Uterus (tissue), 3 donors: ENCODE measurements at regions not wholly inside any gene's neighbourhood (a gene's known extent, or its start where the extent isn't known, plus 50 kb on each side); places are given as distances from the start of the nearest gene placed in this dataset.

Source experiments
- DNase-seq, 2 donors: peaks; one replicate each; pipeline ENCODE4 v3.0.0-alpha.2; 2019 to 2020
- H3K27ac ChIP-seq, 2 donors: fragments of 200-600 bp; sonication (generic); 1 replicate in 1 of 2; 2 replicates in 1 of 2; pipeline ENCODE4 v1.5.1; 2016 to 2018
- H3K27me3 ChIP-seq, 2 donors: fragments of 200-600 bp; sonication (generic); one replicate each; pipeline ENCODE4 v1.5.1; 2018 to 2019; ENCODE audit warnings: control low read depth in 1 of 2
- H3K36me3 ChIP-seq, 2 donors: fragments of 200-600 bp; sonication (generic); one replicate each; pipeline ENCODE4 v1.5.1; 2019; ENCODE audit warnings: control low read depth in 1 of 2
- H3K4me1 ChIP-seq, 2 donors: fragments of 200-600 bp; sonication (generic); one replicate each; pipeline ENCODE4 v1.5.1; 2018 to 2019; ENCODE audit warnings: control low read depth in 1 of 2
- H3K4me3 ChIP-seq, 2 donors: fragments of 200-600 bp; sonication (generic); 1 replicate in 1 of 2; 2 replicates in 1 of 2; pipeline ENCODE4 v1.5.1; 2018 to 2019; ENCODE audit warnings: mild to moderate bottlenecking in 1 of 2
- H3K9me3 ChIP-seq, 2 donors: fragments of 200-600 bp; sonication (generic); one replicate each; pipeline ENCODE4 v1.5.1; 2019; ENCODE audit warnings: control low read depth in 1 of 2
- POLR2A ChIP-seq, 2 donors: fragments of 450-650 bp; IDR thresholded peaks; one replicate each; pipeline ENCODE4 v1.6.1; 2016; ENCODE audit warnings: antibody characterized with exemption in 2 of 2, mild to moderate bottlenecking in 1 of 2, moderate library complexity in 1 of 2
- intact Hi-C: fragments of 100-400 bp; cut with DNase I; formaldehyde crosslinking; loops from one replicate; pipeline ENCODE4 v1.15.1; 2023; ENCODE audit warnings: low total_unique reads
- TF ChIP-seq, protein P1 (sequence below), 4 experiments: fragments of 200-600 bp in 2 of 4; fragments of 450-650 bp in 2 of 4; sonication (generic) in 2 of 4; IDR thresholded peaks; one replicate each; pipeline ENCODE4 v1.5.1; 2016 to 2019; ENCODE audit warnings: antibody characterized with exemption in 4 of 4, mild to moderate bottlenecking in 2 of 4, moderate library complexity in 1 of 4
- donor health status: DM: yes; HTN: yes; CAD: no.

DNA sequence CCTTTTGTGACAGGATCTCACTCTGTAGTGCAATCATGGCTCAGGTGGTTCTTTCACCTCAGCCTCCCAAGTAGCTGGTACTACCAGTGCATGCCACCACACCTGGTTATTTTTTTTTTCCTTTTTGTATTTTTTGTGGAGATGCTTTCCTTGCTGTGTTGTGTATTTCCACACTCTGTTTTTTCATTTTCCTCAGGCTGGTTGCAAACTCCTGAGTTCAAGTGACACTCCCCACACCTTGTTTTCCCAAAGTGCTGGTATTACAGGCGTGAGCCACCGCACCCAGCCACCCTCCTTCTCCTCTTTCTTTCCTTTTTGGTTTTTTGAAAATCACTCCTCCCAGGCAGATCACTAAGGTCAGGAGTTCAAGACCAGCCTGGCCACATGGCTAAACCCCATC is 65.0 kb downstream of the MYCN start:
- Histone ChIP-seq H3K27ac (no peak overlapping the region), H3K36me3 (no peaks in the 10 kb centered on the region), H3K27me3 (no peaks in the 10 kb centered on the region), H3K4me3 (no peak overlapping the region), H3K4me1 (no peaks in the 10 kb centered on the region), H3K9me3 (no peaks in the 10 kb centered on the region)
- DNase-seq = no peak
- intact Hi-C loops = no loop called here
- TF ChIP-seq, protein P1, sequence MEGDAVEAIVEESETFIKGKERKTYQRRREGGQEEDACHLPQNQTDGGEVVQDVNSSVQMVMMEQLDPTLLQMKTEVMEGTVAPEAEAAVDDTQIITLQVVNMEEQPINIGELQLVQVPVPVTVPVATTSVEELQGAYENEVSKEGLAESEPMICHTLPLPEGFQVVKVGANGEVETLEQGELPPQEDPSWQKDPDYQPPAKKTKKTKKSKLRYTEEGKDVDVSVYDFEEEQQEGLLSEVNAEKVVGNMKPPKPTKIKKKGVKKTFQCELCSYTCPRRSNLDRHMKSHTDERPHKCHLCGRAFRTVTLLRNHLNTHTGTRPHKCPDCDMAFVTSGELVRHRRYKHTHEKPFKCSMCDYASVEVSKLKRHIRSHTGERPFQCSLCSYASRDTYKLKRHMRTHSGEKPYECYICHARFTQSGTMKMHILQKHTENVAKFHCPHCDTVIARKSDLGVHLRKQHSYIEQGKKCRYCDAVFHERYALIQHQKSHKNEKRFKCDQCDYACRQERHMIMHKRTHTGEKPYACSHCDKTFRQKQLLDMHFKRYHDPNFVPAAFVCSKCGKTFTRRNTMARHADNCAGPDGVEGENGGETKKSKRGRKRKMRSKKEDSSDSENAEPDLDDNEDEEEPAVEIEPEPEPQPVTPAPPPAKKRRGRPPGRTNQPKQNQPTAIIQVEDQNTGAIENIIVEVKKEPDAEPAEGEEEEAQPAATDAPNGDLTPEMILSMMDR (IDR thresholded peaks at IDR 0.05) = no peak
- no peak for TF ChIP-seq POLR2A (IDR thresholded peaks at IDR 0.05)

DNA sequence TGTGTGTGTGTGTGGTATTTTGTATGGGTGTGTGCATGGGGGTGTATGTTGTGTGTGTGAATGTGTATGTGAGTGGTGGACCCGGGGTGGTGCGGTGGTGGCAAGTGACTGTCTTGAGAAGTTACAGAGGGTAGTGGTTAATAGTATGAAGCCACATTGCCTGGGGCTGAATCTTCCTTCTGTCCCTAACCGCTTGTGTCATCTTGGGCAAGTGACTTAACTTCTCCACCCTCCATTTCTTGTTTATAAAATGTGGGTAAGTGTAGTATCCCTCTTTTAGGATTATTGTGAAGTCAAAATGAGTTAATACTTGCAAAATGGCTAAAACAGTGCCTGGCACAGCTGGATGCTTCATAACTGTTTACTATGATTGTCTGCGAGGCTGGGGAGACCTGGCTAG is 63.5 kb downstream of the MYCN start:
- intact Hi-C loops = no loop called here
- no peak for DNase-seq
- H3K4me1 ChIP-seq = no peaks in the 10 kb centered on the region
- TF ChIP-seq, protein P1 (IDR thresholded peaks at IDR 0.05) = no peak
- no peak for TF ChIP-seq POLR2A (IDR thresholded peaks at IDR 0.05)
- no peaks in the 10 kb centered on the region for H3K27me3 ChIP-seq
- H3K9me3 ChIP-seq = no peaks in the 10 kb centered on the region
- no peak overlapping the region for H3K27ac ChIP-seq
- no peaks in the 10 kb centered on the region for H3K36me3 ChIP-seq
- no peak overlapping the region for H3K4me3 ChIP-seq

DNA sequence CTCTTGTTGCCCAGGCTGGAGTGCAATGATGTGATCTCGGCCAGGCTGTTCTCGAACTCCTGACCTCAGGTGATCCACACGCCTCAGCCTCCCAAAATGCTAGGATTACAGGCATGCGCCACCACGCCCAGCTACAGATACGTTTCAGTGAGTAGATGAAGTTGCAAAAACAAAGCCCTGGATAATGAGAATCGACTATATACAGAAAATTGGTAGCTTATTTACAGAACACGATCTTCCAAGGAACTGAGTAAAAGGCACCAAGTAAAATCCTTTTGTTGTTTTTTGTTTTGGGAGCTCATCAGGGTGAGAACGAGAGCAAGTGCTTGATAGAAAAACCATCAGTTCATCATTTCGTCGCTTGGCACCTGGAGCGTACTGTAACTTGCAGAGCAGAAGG is 62.8 kb downstream of the MYCN start:
- DNase-seq = no peak
- no peaks in the 10 kb centered on the region for H3K9me3 ChIP-seq
- intact Hi-C loops = no loop called here
- no peak overlapping the region for H3K27ac ChIP-seq
- no peaks in the 10 kb centered on the region for H3K36me3 ChIP-seq
- no peak overlapping the region for H3K4me3 ChIP-seq
- no peaks in the 10 kb centered on the region for H3K27me3 ChIP-seq
- no peak for TF ChIP-seq POLR2A (IDR thresholded peaks at IDR 0.05)
- TF ChIP-seq, protein P1 (IDR thresholded peaks at IDR 0.05) = no peak
- no peaks in the 10 kb centered on the region for H3K4me1 ChIP-seq

DNA sequence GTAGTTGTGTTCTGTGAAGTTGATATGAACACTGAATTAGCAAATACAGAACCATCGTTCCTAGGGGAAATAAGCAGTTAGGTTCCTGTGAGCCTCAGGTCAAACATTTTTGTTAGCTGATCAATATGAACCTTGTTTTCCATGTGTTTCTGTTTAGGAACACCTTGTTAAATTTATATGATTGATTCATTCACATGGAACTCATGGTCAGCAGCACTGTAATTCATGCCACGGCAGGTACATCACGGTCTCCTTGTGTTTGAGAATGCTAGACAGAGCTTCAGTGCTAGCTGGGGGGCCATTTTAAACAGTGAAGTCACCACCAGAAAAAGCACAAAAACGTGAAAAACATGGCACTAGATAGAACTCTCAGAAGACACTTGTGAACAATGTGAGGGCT is 62.2 kb downstream of the MYCN start:
- TF ChIP-seq, protein P1 (IDR thresholded peaks at IDR 0.05) = no peak
- no peak for TF ChIP-seq POLR2A (IDR thresholded peaks at IDR 0.05)
- no peaks in the 10 kb centered on the region for H3K27me3 ChIP-seq
- H3K9me3 ChIP-seq = no peaks in the 10 kb centered on the region
- no peak for DNase-seq
- no peak overlapping the region for H3K27ac ChIP-seq
- H3K4me1 ChIP-seq = no peaks in the 10 kb centered on the region
- no peaks in the 10 kb centered on the region for H3K36me3 ChIP-seq
- H3K4me3 ChIP-seq = no peak overlapping the region
- intact Hi-C loops = no loop called here

DNA sequence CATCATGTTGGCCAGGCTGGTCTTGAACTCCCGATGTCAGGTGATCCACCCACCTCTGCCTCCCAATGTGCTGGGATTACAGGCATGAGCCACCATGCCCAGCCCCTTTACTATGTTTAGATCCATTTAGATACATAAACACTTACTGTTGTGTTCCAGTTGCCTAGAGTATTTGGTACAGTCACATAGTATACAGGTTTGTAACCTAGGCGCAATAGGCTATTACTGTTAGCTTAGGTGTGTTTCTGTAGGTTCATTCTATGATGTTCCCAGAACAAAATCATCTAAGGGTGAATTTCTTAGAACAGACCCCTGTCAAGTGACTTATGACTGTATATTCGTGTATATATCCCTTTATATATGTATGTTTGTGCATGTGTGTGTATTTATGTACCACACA is 61.8 kb downstream of the MYCN start:
- intact Hi-C loops = no loop called here
- H3K27me3 ChIP-seq = no peaks in the 10 kb centered on the region
- no peaks in the 10 kb centered on the region for H3K36me3 ChIP-seq
- DNase-seq = no peak
- no peaks in the 10 kb centered on the region for H3K4me1 ChIP-seq
- no peaks in the 10 kb centered on the region for H3K9me3 ChIP-seq
- H3K4me3 ChIP-seq = no peak overlapping the region
- H3K27ac ChIP-seq = no peak overlapping the region
- no peak for TF ChIP-seq POLR2A (IDR thresholded peaks at IDR 0.05)
- TF ChIP-seq, protein P1 (IDR thresholded peaks at IDR 0.05) = no peak
